GM19238 (cell line): ENCODE measurements at regions not wholly inside any gene's neighbourhood (a gene's known extent, or its start where the extent isn't known, plus 50 kb on each side); places are given as distances from the start of the nearest gene placed in this dataset.

Source experiments
- DNase-seq: peaks from one replicate; pipeline ENCODE4 v3.0.0; 2011; ENCODE audit warnings: low spot score; ENCODE audit not compliant: insufficient read length

DNA sequence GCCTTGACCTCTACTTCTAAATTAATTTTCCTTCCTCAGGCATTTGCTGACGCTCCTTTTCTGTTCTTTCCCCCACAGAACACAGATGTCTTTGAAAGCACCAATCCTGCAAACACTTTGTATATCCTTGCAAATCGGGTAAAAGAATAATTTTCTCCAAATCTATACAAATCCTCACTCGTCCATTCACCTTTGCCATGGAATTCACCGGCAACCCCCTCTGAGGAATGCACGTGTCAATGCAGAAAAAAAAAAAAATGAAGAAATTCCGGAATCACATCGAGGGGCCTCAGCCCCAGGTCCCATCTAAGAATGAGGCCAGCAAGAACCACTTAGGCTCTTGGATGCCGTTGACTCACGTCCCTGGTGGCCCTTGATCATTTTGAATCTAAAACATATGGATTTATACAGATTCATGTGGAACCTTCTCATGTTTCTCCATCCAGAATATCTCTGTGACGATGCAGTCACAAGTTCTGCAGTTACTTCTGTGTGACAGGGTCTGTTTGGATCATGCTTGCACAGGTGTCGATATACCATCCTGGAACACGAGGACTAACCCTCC lies 136.9 kb downstream of the RBFOX3 start:
- no peak for DNase-seq

DNA sequence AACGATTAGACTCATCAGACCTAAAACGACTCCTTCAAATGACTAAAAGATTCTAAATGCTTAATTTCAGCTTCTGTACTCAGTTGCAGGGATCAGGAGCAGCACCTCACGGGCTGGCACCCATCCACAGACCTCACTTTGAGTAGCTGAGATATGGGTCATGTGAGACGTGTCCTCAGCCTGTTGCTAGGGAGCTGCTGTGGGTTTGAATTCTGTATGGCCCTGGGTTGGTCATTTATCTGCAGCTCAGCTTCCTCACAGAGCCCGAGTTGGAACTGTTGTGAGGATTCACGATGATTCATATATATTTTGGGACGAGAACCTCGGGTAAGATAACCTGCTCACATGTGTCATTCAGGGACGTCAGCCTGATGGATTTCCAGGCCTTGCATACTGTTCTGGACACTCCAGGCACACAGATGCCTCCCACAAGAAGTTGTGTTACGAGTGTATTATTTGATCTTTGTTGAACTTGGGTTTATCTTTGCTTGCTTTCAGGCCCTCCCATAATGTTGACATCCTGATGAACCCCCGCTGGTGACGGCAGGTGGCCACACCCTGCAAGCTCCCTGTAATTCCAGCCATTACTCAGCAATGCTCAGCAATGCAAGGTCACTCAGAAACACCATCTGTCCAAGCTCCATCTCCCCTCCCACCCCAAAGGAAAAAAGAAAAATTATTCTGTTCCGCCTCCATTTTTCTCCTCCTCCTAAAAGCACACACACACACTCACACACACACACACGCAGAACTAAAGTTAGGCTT lies 137.6 kb downstream of the RBFOX3 start:
- DNase-seq = no peak

DNA sequence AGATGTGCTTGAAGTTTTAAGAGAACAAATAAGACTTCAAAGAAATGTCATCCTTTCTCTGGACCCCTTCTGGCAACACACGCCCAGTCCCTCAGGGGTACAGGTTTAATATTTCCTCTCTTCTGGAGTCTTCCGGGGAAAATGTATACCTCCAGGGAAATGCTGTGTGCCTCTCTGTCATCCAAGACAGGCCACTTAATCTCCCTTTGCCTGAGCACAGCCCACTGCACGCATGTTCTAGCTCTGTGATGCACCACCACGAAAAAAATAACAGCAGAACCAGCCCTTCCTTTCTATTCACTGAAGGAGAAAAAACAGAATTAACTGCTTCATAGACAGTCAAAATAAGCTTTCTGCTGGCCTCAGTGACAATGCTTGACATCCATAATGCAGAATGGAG lies 140.1 kb downstream of the RBFOX3 start:
- no peak for DNase-seq

DNA sequence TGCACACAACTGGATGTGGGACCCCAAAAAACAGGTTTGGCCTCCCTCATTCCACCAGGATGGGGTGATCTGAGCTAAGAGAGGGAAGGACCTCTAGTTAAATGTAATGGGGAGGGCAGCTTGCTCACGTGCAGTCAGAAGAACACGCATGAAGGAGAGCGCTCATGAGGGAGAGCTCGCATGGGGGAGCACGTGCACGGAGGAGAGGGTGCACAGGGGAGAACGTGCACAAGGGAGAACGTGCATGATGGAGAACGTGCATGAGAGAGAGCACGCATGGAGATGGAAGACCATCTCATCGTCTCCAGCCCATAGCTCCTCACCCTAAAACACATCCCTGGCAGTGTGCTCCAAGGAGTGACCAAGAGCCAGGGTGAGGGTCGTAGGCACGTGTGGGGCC lies 141.2 kb downstream of the RBFOX3 start:
- DNase-seq = no peak

DNA sequence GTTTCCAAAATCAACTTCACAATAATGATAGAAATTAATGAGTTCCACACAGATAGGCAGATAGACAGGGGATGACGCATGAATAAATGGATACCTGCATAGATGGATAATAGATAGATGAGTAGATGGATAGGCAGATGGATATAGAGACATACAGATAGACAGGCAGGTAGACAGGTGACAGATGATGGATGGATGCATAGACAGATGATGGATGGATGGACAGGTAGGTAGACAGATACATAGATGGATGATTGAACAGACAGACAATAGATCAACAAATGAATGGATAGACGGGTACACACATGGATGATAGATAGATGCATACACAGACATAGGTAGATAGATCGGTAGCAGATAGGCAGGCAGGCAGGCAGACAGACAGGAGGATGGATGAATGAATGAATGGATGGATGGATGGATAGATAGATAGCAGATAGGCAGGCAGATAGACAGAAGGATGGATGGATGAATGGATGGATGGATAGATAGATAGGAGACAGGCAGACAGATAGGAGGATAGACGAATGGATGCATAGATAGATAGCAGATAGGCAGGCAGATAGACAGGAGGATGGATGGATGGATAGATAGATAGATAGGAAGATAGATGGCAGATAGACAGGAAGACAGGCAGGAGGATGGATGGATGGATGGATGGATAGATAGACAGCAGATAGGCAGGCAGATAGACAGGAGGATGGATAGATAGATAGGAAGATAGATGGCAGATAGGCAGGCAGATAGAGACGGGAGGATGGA lies 142.5 kb downstream of the RBFOX3 start:
- DNase-seq = no peak

DNA sequence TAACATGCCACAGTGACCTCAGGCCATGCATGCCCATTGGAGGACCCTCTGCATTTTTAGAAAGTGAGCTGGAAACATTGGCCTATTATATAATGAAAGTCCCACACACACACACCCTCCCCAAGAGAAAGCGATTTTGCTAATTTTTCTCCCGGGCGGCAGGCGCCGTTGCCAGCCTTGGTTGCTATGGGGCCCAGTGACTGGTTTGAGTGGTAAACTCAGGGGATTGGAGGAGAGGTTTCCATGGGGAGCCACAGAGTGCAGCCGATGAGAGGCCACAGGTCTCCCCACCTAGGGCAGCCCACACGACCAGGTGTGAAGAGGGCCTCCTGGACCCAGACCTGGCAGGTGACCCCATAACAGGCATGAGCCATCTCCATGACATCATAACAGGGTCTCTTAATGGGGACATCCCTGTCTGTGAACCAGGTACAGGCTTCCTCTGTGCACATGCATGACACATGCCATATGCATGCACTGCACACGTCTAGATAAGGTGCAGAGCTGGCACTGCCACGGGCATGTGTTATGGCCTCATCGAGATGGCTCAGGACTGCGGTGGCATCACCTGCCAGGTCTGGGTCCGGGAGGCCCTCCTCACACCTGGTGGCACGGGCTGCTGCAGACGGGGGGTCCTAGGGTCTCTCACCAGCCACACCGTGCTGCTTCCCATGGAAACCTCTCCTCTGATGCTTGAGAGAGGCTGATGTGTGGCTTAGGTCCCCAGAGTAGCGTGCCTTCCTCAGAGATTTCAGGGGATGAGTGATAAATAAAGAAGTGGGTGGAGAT lies 144.1 kb downstream of the RBFOX3 start:
- no peak for DNase-seq

DNA sequence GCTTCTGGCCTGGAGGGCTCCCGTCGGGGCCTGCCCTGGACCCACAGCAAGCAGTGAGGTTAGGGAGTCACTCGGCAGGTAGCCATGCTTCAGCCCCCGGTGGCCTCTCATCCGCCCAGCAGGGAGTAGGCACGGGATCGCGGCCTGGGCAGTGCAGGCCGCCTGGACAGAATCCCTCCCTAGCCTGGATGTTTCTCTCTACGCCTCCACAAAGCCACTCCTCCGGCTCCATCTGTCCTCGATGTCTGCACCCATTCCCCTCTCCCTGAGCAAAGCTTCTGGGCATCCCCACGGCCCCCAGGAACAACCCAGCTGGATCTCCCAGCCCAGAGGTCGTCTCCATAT lies 145.2 kb downstream of the RBFOX3 start:
- no peak for DNase-seq

DNA sequence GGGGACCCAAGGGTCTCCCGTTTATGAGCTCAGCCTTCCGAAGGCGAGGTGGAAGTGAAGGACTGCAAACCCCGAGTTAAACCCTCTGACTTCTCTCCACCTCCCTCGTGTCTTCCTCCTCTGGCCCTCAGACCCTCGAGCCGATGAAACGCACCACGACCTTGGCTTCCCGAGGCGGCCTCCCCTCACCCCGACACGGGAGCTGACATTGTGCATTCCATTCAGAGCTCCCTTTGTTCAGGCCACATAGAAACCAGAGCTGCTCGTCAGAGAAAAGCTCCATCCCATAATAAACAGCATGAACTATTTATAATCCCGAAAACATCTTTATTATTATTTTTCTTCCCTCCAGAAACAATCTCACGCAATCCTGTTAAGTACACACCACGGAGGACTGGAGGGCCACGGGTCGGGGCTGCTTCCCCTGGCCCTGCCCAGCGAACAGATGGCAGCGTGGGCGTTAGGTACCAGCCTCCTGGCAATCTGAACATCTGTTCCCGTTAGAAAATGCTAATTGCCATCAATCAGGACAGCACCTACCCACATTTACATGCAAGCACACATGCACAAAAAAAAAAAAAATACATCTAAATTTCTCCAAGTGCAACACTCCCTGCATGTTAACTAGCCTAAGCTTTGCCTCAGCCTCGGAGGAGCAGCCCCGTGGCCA lies 145.7 kb downstream of the RBFOX3 start:
- DNase-seq = no peak

DNA sequence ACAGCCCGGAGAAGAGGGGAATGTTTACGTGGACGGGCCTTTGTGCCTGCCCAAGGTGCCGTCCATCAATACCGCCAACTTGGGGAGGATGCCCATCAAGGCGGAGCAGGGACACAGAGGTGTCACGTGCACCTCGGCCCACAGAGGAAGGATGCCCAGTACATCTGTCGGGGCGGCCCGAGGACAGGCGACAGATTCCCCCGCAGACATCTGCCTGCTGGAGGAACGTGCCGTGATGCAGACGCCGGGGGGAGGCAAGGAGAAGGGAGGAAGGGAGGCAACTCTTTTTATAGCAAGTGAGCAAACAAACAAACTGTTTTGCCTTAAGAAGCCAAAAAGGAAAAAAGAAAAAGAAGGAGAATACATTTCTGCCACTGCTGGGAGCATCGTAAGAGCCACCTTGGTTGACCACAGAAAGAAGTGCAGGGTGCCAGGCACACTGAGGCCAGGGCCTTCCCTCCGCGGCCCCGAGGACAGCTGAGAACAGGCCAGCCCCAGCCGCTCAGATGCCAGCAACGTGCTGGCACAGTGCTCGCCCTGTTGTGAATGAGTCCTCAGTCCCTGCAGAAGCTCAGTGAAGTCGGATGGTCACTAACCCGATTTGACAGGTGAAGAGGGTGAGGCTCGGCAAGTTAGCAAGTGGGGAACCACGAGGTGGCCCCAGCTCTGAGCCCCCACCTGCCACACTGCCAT lies 146.4 kb downstream of the RBFOX3 start:
- no peak for DNase-seq

DNA sequence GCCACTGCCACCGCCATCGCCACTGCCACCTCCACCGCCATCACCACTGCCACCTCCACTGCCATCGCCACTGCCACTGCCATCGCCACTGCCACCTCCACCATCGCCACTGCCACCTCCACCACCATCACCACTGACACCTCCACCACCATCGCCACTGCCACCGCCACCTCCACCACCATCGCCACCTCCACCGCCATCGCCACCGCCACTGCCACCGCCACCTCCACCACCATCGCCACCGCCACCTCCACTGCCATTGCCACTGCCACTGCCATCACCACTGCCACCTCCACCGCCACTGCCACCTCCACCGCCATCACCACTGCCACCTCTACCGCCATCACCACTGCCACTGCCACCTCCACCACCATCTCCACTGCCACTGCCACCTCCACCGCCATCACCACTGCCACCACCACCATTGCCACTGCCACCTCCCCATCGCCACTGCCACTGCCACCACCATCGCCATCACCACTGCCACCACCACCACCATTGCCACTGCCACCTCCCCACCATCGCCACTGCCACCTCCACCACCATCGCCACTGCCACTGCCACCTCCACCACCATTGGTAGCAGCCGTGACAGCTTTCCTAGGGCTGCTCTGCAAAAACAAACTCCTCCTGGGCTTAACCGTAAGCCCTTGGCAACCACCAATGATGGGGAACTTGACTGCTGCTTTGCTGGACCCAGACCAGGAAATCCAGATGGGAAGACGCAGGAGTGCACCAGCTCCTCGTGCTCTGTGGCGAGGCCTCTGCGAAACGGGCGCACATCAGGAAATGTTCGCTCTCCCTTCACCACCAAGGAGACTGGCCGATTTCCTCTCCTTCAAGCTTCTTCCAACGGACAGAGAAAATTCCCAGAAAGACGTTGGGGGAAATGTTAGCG lies 147.2 kb downstream of the RBFOX3 start:
- no peak for DNase-seq

DNA sequence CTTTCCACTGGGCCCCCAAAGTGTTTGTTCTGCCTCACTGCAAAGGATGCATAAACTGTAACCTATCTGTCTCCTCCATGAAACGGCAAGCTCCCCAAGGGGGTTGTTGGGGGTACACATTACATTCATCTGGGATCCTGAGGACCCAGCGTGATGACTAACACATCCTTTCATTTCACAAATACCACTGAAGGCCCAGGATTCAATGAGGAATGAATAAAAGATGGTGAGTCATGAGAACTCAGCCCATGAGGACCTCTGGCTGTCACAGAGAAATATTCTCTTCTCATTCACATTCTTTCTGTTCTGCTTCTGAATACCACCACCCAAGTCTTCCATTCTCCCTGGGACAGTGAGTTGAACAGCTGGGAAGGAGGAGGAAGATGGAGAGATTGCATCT lies 149.8 kb downstream of the RBFOX3 start:
- no peak for DNase-seq

DNA sequence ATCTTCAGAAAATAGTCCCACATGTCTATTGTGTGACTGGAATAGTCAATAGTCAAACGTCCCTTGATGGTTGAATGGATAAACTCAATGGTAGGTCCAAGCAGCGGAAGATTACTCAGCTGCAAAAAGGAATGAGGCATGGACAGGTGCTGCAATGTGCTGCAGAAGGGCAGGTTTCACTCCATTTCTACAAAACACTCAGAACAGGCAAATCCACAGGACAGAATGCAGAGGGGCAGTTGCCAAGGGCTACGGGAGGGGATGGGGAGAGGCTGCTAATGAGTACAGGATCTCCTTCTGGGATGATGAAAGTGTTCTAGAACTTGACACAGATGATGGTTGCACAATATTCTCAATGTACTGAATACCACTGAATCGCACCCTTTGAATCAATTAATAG lies 151.0 kb downstream of the RBFOX3 start:
- DNase-seq = no peak

DNA sequence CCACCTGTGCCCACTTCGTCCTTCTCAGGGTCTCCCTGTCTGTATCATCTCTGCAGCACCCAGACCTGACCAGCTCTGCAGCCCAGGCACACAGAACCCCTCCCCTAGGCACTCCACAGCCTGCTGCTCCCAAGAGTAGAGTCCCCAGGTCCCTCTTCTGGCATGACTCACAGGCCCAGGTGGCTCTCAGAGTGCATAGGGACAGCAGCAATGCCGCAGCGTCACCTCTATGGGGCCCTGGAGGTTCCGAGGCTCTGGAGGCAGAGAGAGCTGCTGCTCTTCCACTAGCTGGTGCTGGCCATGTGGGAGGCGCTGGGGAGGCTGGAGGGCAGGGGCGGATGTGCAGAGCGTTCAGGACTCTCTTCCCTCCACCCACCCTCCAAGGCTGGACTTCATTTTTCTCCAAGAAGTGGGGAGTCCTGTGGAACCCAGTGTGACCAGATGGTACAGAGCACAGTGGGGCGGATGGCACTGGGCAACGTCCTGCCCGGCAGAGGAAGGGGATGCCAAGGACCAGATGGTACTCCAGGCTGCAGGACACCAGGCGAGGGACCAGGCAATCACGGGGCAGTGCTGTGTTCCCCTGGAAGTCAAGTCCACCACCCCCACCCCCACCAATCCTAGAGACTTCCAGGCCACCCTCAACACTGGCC lies 151.7 kb downstream of the RBFOX3 start:
- DNase-seq = no peak

DNA sequence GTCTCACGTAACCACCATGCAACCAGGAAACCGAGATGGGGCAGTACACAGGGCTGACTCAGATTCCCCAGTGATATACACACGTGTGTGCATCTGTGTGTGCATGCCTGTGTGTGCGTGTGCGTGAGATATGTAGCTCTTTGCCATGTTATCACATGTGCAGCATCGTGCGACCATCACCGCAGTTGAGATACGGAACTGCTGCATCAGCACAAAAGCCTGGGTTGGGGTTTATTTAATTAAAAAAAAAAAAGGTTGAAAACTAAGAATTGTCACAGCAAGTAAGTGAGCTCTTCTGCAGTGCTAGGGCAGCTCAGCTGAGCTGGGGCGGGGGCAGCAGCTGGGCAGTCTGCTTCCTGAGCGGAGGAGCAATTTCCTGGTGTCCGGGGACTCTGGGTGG lies 152.5 kb downstream of the RBFOX3 start:
- no peak for DNase-seq

DNA sequence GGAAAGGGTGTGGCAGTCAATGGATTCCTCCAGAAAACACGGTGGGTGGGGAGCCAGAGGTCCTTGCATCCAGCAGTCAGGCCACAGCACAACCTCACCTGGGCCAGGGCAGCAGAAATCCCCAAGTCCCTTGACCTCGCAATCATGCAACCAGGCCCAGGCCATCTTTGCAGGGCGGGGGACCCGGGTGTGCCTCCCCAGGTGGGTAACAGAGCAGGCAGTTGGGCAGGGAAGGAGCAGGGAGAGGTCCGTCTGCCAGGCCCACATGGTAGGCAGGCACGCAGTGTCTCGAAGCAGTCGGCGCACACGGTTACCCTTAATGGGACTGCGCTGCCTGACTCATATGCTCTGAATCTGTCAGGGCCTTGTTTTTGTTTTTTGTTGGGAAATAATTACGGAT lies 153.0 kb downstream of the RBFOX3 start:
- DNase-seq = no peak

DNA sequence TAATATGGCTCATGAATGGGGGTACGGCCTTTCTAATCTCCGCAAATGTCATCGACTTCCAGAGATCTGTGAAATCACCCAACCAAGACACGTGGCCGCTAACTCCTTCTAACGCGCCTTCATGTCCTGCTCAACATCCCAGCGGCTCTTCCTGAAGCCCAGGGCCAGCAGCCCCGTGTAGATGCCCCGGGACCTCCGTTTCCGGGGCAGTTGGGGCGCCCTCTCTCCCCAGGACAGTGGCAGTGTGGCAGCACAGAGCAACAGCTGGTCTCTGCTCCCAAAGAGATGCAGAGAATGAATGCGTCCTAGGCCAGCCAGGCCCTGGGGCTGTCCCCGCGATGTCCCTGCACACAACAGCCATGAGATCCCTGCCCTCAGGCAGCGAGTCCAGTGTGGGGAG lies 153.5 kb downstream of the RBFOX3 start:
- no peak for DNase-seq

DNA sequence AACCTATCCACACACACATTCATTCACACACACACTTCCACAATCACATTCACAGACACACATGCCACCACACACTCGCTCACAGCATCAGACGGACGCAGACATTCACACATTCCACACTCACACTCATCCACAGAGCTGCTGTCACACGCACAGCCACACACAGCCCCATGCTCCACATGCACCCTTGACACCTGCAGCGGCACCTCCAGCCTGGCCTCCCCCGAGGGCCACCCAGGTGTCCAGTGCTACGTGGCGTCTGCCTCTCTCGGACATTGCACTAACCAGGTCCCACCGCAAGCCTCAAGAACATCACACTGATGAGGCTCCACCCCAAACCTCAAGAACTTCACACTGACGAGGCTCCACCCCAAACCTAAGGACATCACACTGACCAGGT lies 155.2 kb downstream of the RBFOX3 start:
- no peak for DNase-seq

DNA sequence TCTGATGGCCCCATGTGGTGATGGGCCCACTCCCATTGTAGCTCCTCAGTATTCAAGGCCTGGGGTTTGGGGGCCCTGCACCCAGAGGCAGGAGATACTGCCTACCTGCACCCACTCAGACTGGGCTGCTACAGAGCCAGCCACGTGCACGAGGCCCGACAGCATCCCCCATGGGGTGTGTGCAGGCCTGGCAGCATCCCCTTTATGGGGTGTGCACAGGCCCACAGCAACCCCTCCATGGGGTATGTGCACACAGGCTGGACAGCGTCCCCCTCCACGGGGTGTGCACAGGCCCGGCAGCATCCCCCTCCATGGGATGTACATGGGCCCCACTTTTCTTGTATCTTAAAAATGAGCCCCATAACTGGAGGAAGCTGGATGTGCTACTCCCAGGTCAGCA lies 156.0 kb downstream of the RBFOX3 start:
- no peak for DNase-seq

DNA sequence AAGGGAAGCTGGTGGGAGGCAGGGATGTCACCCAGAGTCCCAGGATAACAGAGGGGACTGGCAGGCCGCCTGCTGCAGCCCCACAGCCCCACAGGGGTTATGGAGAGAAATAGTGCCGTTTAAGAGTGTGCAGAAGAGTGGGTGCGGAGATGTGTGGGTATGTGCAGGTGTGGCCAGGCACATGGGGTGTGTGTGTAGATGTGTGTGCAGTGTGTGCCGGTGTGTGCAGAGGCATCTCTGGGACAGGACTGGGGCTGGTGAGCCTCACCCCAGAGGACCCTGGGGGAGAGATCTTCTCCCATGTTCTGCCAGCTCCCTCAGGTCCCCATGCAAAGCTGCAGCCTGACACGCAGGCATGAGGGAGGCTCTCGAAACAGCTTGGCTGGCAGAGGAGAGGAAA lies 157.4 kb downstream of the RBFOX3 start:
- no peak for DNase-seq
